Stimulated activated CD4-positive, alpha-beta T cell treated with anti-CD3 and anti-CD28 coated beads, Interleukin-12 subunit alpha, Interleukin-12 subunit beta, amount 100 ng/mL, for 24 hours (primary cell): ENCODE measurements at regions not wholly inside any gene's neighbourhood (a gene's known extent, or its start where the extent isn't known, plus 50 kb on each side); places are given as distances from the start of the nearest gene placed in this dataset.
"Not testable (repeated sequence)": the region's sequence is repeated elsewhere in the genome, so short reads cannot be mapped to it uniquely, and the experiment has no call there.

Source experiments
- DNase-seq, 2 experiments: peaks; one replicate each; pipeline ENCODE4 v3.0.0-alpha.2; 2020; ENCODE audit warnings: low read depth in 2 of 2

DNA sequence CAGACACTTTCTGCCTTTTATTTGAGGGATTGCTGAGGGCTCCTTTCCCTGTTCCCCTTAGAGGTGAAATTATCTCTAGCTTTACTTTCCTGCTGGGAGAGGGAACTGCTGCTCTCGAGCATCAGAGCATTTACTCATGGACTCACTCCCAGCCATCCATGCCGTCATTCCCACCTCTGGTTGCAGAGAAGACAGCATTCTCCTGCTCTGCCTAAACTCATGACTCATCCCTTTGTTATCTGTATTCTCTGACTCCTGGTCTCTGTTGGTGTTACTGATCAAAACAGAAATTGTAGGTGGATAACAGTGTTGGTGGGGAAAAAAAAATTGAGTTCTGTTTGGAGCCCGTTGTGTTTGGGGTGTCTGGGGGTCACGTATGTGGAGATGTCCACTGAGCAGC is 159.3 kb downstream of the TTC8 start:
- DNase-seq, result no peak

DNA sequence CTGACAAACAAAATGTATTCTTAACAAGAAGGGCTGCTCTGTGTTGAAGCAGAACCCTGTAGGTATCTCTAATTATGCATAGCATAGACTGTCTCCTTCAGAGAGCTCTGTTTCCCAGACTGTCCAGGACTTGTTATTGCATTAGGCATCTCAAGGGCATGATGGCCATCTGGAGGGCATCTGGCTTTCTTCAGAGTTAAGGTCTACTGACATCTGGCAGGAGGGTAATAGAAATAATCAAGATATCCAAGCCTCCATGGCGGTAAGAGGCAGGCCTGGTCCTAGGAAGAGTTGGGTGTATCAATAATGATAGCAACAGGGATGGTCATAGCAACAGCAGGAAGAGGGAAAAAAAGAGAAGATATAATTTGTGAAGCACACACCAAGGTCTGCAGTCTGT is 161.2 kb downstream of the TTC8 start:
- DNase-seq, result no peak

DNA sequence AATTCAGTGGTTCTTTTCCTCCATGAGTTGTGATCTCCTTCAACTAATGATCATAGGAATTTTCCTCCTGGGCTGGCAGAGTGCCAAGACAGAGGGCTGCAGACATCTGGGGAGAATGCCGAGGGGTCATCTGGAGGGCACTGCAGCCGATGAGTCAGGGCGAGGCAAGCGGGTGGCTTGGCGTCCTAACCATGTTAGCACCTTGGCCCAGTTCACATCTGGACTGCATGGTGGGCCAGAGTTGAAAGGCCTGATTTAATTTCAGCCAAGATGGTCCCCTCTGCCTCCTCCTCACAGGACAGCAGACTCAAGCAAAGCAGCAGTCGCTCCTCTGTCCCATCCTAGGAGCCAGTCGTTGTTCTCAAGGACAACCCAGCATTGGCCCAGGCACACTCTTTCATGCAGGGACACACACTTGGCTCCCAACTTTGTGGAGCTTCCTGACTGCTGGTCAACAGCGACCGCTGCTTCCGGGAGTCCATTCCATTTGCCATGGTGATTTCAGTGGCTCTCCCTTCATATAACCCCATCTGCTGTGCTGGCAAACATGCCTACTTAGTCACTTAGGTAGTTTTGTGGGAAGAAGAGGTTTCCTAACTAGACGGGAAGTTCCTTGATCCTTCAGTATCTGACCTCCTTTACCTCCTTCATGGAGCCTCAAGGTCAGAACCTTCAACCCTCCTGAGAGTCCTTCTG is 161.8 kb downstream of the TTC8 start:
- DNase-seq, result no peak

DNA sequence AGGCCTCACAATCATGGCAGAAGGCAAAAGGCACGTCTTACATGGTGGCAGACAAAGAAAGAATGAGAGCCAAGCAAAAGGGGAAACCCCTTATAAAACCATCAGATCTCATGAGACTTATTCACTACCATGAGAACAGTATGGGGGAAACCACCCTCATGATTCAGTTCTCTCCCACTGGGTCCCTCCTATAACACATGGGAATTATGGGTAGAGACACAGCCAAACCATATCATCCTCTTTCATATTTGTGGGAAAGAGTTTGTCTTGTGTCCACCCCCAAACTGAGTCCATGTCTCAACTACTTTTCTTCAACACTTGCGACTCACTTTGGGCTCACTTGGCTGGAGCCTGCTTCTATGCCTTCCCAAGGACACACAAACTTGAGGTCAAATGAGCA is 162.5 kb downstream of the TTC8 start:
- not testable (repeated sequence) for DNase-seq

DNA sequence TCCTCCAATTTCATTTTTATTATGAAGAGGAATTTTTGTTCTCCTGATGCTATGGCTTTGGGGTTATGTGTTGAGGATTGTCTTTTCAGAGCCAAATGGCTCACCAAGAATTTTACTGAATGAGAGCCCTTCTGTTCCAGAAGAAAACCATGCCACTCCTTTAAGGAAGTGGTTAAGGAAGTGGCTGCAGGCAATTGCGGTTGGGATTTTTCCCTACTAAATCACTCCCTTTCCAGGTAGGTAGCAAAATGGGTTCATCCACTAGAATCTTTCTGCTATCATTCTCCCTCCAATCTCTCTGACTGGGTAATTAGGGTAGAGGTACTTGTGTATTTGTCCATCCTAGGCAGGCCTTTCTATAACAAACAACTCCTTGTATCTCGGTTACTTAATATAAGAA is 163.1 kb downstream of the TTC8 start:
- DNase-seq, result no peak

DNA sequence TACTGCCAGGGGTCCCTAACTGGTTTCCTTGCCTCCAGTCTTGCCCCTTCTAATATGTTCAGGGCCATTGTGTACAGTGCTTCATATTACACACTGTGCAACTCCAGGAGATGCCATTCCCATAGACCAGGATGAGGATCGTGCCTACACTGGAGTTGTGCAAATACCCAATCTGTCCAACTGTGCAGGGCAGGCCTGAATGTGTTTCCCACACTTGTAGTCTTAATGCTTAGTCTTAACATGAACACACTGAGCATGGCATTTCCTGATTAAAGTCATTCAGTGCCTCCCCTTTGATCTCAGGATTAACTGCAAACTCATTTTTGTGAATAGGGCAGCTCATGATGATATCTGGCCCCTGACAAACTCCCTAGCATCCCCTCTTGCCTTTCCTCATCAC is 165.5 kb downstream of the TTC8 start:
- DNase-seq, result no peak

DNA sequence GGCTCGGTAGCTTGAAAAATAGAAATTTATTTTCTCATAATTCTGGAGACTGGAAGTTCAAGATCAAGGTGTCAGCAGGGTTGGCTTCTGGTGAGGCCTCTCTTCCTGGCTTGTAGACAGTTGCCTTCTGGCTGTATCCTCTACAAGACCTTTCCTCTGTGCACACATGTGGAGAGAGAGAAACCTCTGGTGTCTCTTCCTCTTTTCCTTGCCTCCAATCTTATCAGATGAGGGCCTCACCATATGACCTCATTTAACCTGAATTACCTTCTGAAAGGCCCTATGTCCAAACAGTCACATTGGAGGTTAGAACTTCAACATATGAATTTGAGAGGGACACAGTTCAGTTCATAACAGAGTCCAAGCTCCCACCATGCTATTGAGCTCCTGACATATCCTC is 166.4 kb downstream of the TTC8 start:
- no peak for DNase-seq

DNA sequence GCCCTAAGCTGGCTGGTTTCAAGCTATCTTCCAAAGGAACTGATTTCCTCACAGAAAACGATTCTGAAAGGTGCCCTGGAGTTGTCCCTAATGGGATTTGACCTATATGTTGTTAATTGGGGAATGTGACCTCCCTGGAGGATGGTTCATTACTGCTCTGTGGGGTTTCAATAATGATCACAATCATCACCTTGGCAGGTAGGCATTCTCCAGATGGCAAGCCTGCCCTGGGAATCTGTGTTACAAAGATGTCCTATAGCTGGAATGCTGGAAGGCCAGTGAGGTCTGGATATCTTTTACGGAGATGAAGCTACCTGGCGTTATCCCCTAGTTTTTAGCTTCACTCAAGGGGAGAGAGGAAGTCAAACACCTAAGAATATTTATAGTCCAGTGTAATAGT is 167.6 kb downstream of the TTC8 start:
- no peak for DNase-seq

DNA sequence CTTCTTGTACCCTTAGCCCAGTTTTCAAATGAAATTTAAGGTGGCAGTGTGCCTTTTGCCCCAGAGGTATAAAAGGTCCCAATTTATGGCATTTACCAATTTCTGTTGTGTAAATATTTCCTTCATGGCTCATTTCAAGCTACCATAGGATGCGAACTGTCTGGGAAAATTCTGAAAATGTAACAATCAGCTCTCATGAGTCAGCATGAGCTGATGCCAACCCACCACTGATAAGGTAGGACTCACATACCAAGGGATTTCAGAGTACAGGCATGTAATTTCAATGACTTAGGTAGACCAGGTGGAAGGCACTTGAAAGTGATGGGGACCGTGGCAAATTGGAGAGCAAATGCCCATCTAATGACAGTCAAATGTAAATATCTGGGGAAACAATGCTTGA is 169.5 kb downstream of the TTC8 start:
- DNase-seq, result no peak

DNA sequence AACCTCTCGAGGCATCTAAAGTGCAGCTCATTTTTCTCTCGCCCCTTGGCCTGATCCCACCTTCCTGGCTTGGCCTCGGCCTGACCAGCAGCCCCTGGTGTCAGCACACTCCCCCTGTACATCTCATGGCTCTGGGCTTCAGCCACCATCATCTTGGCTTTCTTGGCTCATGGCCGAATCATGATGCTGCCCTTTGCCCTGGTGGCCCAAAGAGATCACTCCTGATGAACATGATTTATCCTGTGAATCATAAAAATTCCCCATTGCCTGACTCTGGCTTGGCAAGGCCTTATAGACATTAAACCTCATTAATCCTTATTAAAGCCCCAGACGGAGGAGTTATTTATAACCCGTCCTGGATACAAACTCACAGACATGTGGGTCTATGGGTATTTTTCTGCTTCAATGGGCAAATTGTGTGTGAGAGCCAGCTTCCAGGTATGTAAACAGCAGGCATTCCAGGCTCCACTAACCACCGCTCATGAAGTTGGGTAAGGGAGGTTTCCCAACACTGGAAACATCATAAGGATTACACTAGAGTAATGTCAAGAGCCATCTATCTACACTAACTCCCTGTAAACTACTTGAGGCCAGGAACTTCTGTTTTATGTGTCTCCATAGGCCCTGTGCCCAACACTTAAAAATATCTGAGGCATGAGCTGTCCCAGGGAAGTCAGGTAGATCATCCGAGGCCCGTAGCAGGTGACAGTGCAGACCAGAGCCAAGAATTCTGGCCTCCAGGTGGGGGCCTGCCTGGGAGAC is 171.2 kb downstream of the TTC8 start:
- DNase-seq, result no peak

DNA sequence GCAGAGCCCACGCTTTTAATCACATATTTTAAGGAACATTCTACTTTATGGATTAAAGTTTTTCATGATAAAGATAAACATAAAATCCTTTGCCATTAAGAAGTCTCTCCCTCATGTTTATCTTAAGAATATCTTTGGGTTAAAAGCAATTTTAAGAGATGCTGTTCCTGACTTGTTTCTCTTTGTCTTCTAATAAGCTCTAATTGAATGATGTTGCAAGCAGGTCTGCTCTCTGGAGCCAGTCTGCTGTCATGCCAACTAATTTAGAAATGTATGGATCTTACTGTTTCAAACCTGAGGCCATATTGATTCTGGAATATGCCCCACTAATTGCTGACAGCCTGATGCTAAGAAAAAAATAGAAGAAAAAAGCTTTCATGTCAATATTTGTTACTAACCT is 173.6 kb downstream of the TTC8 start:
- DNase-seq, result no peak

DNA sequence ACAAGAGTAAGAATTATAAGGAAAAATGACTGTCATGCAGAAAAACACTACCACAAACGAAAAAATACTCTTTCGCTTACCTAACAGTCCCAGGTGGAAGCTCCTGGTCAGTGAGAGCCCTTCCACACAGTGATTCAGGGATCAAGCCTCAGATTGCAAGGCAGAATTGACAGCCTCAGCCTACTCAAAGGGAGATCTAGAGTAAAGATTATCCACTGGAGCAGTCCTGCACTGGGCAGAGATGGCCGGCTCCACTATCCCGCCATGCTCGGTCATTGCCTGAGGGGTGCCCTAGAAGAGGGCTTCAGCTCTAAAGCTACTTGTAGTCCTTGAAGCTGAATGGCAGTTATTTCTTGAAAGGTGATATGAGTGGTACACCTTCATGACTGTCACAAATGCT is 174.7 kb downstream of the TTC8 start:
- DNase-seq, result no peak

DNA sequence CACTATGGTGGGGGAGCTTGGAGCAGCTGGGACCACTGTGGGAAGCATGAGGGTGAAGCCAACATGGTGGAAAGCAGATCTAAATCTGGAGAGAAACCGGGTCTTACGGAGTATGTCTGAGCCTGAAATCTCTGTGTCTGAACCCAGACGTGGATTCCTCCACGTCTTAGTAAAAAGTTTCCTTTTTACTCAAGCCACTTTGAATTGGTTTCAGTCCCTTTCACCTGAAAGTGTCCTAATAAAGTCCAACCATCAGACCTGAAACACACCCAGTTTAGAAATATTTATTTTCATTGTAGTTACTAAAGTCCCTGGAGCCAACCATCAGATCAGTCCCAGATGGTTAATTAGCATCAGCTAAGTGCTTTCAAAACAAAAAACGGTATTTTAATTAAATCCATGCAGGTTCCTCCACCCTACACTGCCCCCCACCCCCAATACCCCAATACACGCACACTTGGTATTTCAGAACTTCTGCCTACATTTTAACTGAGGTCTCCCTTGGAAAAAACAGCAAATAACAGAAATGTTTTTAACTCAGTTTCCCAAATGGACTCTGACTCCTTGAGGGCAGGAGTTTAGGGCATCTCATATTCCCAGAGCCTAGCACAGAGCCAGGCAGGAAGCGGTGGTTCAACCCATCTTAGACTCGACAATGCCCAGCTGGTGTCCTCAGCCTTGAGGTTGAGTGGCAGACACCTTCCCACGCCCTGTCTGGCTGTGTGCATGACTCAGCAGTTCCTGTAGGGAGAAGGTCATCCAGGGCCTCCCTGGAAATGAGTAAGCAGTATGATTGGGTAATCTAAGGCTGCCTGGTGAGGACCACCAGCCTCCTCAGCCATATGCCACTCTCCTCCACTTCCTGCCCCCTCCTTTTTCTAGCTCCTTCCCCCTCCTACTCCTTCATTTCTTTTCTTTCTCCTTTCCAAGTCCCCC is 175.8 kb downstream of the TTC8 start:
- DNase-seq, result peak in 1 of 2 experiments; percentile 23

DNA sequence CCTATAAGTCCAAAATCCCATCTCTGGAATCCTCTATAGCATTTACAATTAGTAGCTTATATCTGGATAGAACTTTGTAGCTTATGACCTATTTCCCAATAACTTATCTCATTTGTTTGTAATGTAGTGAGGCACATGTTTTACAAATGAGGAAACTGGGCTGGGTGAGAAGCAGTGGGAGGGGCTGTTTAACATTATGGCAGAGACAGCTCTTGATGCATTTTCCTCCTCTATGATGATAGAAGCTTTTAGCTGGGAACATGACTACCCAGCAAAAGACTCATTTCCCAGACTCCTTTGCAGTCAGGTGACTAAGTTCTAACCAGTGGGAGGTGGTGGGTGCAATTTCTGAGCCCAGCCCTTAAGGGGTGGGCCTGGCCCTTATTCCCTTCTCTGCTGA is 179.7 kb downstream of the TTC8 start:
- DNase-seq, result no peak

DNA sequence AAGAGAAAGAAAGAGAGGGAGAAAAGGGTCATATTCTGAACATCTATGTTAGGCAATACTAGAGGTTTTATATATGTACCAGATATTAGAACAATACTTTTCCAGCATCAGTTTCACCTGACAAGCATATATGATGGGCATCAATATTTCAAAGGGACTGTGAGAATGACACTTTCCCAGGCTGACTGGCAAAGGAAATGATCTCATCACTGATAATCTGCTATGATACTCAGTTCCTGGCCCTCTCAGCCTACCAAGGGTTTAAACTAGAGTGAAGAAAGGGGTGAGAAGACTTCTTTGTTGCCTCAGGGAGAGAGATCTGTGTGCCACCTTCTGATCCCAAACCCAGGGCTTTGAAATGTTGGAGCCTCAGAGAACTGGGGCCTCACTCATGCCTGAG is 183.5 kb downstream of the TTC8 start:
- no peak for DNase-seq

DNA sequence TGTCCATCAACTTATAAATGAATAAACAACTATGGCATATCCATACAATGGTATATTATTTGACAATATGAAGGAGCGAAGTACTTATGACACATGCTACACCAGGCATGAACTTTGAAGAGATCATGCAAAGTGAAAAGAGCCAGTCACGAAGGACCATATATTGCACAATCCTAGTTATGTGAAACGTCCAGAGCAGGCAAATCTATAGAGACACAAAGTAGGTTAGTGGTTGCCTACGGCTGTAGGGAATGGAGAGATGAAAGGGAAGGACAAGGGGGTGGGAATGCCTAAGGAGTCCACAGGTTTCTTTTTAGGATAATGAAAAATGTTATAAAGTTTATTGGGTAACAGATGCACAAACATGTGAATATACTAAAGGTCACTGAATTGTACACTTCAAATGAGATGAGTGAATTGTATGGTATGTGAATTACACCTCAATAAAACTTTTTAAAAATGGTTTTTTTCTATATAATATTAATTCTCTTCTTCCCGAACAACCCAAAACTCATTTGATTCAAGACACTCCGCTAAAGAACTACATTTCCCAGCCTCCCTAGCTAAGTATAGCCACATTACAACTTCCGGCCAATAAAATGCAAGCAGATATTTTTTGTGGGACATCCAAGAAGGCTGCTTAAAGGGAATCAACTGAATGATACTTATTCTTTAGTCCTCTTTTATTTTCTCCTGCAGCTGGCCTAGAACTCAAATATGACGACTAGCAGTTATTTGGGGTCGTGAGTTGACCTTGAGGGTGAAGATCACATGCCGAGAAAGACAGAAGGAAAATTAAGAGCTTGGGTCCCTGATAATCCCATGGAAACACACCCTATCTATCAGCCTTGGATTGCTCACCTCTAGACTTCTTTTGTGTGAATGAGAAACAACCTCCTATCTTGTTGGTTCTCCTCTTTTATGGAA is 187.2 kb downstream of the TTC8 start:
- DNase-seq, result no peak

DNA sequence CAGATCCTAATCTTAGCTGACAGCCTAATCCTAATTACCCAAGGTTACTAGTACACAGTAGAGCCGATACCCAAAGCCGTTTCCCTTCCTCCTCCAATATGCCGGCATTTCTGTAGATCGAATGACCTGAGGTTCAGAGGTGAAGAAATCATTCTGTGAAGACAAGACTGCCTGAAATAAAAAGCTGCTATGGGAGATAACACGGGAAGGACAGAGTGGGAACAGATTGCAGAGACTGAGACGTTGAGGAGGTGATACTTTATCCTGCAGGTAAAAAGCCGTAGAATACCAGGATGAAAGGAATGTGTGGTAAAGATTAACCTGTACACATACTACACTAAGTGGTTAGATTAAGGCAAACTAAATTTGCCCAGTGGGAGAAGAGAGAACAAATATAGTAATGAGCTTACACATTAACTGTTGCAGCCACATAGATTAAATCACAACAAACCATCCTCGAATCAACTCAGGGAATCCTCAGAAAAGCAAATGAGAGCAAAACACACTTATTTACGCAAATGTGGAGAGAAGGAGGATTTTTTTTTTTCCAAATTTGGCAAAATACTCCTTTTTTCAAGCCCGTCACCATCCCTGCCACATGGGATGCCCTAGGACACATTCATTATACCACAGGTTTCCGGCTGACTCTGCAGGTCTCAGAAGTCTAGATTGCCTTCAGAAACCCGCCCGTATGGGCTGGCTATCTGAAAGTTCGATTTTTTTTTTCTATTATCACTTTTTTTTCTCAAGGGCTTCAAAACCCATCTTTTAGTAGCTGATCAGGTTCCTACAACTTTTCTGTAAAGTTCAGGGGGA is 188.0 kb downstream of the TTC8 start:
- no peak for DNase-seq

DNA sequence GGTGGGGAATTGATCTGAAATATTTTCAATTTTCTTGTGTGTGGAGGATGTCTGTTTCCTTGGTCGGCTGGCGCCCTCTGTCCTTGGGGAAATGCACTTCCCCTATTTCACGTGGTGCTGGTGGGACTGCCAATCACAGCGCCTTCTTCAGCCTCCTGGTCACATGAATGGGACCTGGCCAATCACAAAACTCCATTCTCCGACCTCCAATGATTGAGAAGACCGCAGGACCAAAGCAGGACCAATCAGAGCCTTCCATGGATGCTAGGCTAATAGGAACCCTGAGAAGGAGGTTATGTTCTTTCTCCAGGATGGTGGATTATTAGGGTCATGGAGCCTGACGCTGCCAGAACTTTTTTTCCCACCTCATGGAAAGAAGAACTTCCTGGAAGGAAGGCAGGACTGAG is 188.7 kb downstream of the TTC8 start:
- DNase-seq, result peak in 1 of 2 experiments; percentile 8

DNA sequence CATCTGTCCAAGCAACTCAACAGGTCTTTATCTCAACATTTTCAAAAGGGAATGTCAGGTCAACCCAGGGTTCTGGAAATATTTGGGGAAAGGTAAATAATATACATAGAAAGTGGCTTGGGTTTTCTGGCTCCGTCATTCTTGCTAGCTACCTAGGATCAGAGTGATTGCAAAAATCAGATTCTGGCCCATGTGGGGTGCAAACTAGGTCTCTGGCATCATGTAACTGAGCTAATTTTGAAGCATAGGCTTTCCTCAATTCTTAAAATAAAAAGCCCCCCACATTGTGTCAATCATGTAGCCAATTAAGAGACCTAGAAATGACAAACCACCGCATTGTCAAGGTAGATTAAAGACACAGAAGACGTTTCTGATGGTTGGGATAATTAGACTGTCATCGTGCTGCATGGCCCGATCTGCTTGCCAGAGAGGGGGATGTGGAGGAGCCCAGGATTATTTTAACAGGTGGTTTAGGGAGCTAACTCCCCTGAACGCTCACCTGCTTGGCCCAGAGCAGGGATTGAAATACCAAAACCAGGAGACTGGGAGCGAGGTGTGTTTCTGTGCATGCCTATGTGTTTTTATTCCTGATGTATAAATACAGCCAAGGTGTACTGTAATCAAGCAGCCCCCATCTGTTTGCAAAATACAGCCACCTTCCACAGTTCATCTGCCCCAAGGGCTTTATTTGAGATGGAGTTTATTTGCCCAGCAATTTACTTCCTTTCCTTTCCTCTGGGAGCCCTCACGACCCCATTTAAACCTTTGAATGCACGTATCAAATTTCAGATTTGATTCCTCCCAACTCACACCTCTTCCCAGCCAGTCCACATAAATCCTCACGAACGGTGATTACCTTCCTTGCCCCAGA is 189.5 kb downstream of the TTC8 start:
- DNase-seq, result no peak

DNA sequence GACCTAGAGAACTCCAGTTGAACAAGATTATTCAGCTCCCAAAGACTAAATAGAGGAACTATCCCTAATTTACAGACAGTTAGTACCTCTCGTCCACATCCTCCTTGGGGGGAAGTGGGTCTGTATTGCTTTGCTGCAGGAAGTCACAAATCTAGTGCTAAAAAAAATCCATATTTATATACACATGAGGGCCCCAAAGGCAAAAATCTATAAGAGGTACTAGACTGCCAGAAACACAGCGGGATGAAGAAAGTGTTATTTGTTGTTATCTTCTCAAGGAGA is 190.1 kb downstream of the TTC8 start:
- no peak for DNase-seq
